ENCODE measurements at regions not wholly inside any gene's neighbourhood (a gene's known extent, or its start where the extent isn't known, plus 50 kb on each side); places are given as distances from the start of the nearest gene placed in this dataset.

- H3K4me1 ChIP-seq, result no peaks in the 10 kb centered on the region
- WGBS, 2 donors, result 83 to 88% methylated on average over 14 of the region's 14 CpGs
- TF ChIP-seq, protein P1, sequence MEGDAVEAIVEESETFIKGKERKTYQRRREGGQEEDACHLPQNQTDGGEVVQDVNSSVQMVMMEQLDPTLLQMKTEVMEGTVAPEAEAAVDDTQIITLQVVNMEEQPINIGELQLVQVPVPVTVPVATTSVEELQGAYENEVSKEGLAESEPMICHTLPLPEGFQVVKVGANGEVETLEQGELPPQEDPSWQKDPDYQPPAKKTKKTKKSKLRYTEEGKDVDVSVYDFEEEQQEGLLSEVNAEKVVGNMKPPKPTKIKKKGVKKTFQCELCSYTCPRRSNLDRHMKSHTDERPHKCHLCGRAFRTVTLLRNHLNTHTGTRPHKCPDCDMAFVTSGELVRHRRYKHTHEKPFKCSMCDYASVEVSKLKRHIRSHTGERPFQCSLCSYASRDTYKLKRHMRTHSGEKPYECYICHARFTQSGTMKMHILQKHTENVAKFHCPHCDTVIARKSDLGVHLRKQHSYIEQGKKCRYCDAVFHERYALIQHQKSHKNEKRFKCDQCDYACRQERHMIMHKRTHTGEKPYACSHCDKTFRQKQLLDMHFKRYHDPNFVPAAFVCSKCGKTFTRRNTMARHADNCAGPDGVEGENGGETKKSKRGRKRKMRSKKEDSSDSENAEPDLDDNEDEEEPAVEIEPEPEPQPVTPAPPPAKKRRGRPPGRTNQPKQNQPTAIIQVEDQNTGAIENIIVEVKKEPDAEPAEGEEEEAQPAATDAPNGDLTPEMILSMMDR (IDR thresholded peaks at IDR 0.05), result no peak
- no peak for TF ChIP-seq POLR2A (IDR thresholded peaks at IDR 0.05)
- H3K27me3 ChIP-seq, result no peaks in the 10 kb centered on the region
- no peak overlapping the region for H3K27ac ChIP-seq
- H3K9me3 ChIP-seq, result no peaks in the 10 kb centered on the region
- H3K4me3 ChIP-seq, result no peak overlapping the region
- DNase-seq, result no peak
- intact Hi-C loops (cut with DNase I), result no loop called here
- no peaks in the 10 kb centered on the region for H3K36me3 ChIP-seq (replicated peaks in 1 of 2; ENCODE audit: insufficient read depth in 1 of 2, low read depth in 2 of 2)
- no peak for ATAC-seq
Measured at GRCh38 chr3:174408310-174408709, 450.8 kb upstream of the NAALADL2 start.

DNA sequence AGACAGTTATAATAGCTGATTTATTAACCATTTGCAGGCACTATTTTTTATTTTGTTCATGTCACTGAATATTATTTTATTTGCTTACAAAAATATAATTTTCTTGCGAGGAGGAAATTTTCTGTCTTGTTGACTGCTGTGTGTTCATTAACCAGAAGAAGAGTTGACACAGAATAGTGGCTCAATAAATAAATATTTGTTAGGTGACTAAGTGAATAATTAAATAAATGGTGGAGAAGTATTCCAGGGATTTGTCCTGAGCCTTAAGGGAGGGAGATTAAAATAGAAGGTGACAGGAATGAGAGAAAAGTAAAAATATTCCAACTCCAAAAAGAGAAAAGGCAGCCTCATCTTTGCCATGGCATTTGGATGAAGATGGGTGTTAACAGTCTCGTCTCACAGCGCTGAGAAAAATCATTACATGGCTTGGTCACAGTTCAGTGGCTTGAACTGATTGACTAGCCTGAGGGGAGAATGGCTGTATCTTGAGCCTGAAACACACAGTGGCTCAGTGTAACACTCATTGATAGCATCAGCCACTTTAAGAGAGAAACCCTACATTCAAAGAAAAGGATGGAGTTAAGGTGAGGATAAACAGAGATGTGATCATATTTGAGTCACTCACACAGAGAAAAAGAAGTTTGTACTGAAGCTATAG is 449.9 kb upstream of the NAALADL2 start:
- H3K4me3 ChIP-seq, result no peak overlapping the region
- TF ChIP-seq, protein P1 (IDR thresholded peaks at IDR 0.05), result no peak
- no peak for TF ChIP-seq POLR2A (IDR thresholded peaks at IDR 0.05)
- H3K9me3 ChIP-seq, result no peaks in the 10 kb centered on the region
- no peaks in the 10 kb centered on the region for H3K27me3 ChIP-seq
- no peaks in the 10 kb centered on the region for H3K36me3 ChIP-seq (replicated peaks in 1 of 2; ENCODE audit: insufficient read depth in 1 of 2, low read depth in 2 of 2)
- 26 to 30% methylated on average over 3 of the region's 3 CpGs for WGBS, 2 donors
- ATAC-seq, result no peak
- no peak overlapping the region for H3K27ac ChIP-seq
- no peaks in the 10 kb centered on the region for H3K4me1 ChIP-seq
- no peak for DNase-seq
- intact Hi-C loops (cut with DNase I), result no loop called here

DNA sequence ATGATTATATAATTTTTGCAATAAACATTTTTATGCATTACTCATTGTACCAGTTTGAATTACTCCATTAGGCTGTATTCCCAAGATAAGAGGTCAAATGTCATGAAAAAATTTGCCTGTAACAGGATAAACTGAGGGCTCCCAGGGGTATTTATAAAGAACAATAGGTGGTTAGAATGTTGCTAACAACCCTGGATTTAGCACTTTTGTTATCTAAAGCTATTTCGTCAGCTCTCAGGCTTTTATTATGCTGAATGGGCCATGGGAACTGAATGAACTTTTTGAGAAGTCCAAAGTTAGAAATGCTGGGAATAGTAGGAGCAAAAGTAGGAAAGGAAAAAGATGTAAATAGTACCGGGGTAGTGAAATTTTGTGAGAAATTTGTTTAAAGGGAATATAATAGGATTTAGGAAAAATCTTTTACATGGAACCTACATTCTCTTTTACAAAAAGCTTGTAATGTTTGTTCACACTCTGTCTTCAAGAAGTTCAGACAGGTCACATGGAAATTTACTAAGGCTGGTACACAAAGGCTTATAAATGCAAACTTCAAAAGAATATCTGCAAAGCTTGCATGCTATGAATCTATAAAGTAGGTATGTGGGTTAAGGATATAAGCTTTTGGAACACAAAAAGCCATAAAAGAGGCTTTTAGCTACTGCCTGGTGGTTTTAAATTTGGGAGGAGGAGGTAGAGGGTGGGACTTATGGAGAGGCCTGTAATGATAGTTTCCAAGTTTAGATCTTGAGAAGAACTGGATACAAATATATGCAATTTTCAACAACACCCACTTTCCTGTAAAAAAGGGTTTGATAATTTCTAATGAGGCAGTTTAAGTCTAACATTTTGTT is 445.8 kb upstream of the NAALADL2 start:
- DNase-seq (no peak), ATAC-seq (no peak)
- Histone ChIP-seq H3K36me3 (replicated peaks in 1 of 2; ENCODE audit: insufficient read depth in 1 of 2, low read depth in 2 of 2) (no peaks in the 10 kb centered on the region), H3K27me3 (no peaks in the 10 kb centered on the region), H3K4me3 (no peak overlapping the region), H3K27ac (no peak overlapping the region), H3K9me3 (no peaks in the 10 kb centered on the region), H3K4me1 (no peaks in the 10 kb centered on the region)
- TF ChIP-seq POLR2A (IDR thresholded peaks at IDR 0.05), result no peak
- TF ChIP-seq, protein P1 (IDR thresholded peaks at IDR 0.05), result no peak
- intact Hi-C loops (cut with DNase I), result no loop called here
- WGBS, 2 donors, result 66 to 79% methylated on average over 2 of the region's 2 CpGs

- Histone ChIP-seq H3K36me3 (replicated peaks in 1 of 2; ENCODE audit: insufficient read depth in 1 of 2, low read depth in 2 of 2) (no peaks in the 10 kb centered on the region), H3K4me1 (no peaks in the 10 kb centered on the region), H3K27me3 (no peaks in the 10 kb centered on the region), H3K9me3 (no peaks in the 10 kb centered on the region), H3K4me3 (no peak overlapping the region), H3K27ac (no peak overlapping the region)
- TF ChIP-seq, protein P1 (IDR thresholded peaks at IDR 0.05), result no peak
- no peak for TF ChIP-seq POLR2A (IDR thresholded peaks at IDR 0.05)
- no peak for DNase-seq
- intact Hi-C loops (cut with DNase I), result no loop called here
- ATAC-seq, result no peak
- 65 to 85% methylated on average over 1 of the region's 1 CpG for WGBS, 2 donors
Measured at GRCh38 chr3:174414902-174415301, 444.2 kb upstream of the NAALADL2 start.

Data from body of pancreas (tissue), 4 donors.